ENCODE measurements at regions not wholly inside any gene's neighbourhood (a gene's known extent, or its start where the extent isn't known, plus 50 kb on each side); places are given as distances from the start of the nearest gene placed in this dataset.
"Not testable (repeated sequence)": the region's sequence is repeated elsewhere in the genome, so short reads cannot be mapped to it uniquely, and the experiment has no call there.

DNA sequence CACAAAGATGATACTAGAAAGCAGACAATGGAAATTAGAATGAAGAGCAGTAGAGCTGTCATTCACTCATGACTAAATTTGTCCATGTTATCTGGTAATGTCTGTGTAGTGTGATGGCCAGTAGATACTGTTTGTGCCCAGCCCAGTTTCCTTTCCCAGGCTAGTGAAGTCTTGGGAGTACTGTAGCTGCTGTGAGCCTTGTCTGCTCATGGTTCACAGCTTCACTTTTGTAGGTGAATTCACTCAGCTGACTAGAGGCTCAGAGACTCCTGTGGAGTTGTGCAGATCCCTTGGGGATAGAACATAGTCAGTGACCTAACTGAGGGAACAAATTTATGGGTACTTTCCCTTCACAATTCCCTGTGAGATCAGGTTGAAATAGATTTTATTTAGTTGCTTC is 572.5 kb downstream of the ARL4A start:
- intact Hi-C loops (cut with DNase I) = loop anchor here (5.0 to 10.0 kb wide), 4 partner anchors 575 to 738 kb away; partner anchors contain the start of gene ARL4A (in 1 of the 2)
- Histone ChIP-seq H3K36me3 (replicated peaks in 1 of 2) (no peaks in the 10 kb centered on the region), H3K9me3 (replicated peaks in 1 of 3) (no peaks in the 10 kb centered on the region)

DNA sequence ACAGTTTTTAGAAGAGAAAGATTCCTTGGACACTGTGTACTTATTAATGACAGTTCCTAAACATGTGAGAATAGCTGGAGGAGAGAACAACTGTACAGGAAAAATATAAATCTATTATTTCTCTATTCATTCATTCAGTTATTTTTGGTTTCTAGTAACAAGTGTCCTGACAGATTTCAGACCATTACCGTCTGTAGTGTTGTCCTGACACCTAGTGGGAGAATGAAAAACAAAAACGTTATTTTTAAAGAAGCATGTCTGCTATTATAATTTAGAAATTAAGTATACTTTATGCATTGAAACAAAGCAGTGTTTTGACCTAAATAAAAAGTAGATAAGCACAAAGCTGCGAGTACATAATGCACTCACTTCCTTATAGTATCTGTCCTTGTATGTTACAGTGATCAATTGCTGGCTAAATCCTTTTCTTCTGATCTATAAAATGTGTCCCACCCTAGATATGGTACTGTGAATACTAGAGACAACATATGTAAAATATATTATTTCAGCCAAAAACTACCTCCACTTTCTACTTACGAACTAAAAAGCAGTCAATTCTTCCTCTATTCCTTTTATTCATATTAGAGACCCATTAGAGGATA is 575.6 kb downstream of the ARL4A start:
- intact Hi-C loops (cut with DNase I) = loop anchor here (5.0 to 10.0 kb wide), 4 partner anchors 578 to 741 kb away; partner anchors contain the start of gene ARL4A (in 1 of the 2)
- no peak for DNase-seq
- Histone ChIP-seq H3K27ac (no peak overlapping the region), H3K36me3 (replicated peaks in 1 of 2) (no peaks in the 10 kb centered on the region), H3K27me3 (peaks cover 2% of the 10 kb centered on the region), H3K4me3 (no peak overlapping the region), H3K9me3 (replicated peaks in 1 of 3) (no peaks in the 10 kb centered on the region), H3K4me1 (replicated peaks in 1 of 2) (no peaks in the 10 kb centered on the region)
- WGBS, 4 donors = 3 to 5% (median 4%) methylated on average over 4 of the region's 4 CpGs
- TF ChIP-seq, protein P1, sequence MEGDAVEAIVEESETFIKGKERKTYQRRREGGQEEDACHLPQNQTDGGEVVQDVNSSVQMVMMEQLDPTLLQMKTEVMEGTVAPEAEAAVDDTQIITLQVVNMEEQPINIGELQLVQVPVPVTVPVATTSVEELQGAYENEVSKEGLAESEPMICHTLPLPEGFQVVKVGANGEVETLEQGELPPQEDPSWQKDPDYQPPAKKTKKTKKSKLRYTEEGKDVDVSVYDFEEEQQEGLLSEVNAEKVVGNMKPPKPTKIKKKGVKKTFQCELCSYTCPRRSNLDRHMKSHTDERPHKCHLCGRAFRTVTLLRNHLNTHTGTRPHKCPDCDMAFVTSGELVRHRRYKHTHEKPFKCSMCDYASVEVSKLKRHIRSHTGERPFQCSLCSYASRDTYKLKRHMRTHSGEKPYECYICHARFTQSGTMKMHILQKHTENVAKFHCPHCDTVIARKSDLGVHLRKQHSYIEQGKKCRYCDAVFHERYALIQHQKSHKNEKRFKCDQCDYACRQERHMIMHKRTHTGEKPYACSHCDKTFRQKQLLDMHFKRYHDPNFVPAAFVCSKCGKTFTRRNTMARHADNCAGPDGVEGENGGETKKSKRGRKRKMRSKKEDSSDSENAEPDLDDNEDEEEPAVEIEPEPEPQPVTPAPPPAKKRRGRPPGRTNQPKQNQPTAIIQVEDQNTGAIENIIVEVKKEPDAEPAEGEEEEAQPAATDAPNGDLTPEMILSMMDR (IDR thresholded peaks at IDR 0.05) = peak; percentile 31 to 76 (median 64)
- no peak for TF ChIP-seq POLR2A (IDR thresholded peaks at IDR 0.05)

More for the DNA sequence above, 572.5 kb downstream of the ARL4A start:
- peaks cover 2% of the 10 kb centered on the region for H3K27me3 ChIP-seq
- H3K27ac ChIP-seq = no peak overlapping the region
- DNase-seq = no peak
- no peak for TF ChIP-seq POLR2A (IDR thresholded peaks at IDR 0.05)
- no peaks in the 10 kb centered on the region for H3K4me1 ChIP-seq (replicated peaks in 1 of 2)
- H3K4me3 ChIP-seq = no peak overlapping the region

DNA sequence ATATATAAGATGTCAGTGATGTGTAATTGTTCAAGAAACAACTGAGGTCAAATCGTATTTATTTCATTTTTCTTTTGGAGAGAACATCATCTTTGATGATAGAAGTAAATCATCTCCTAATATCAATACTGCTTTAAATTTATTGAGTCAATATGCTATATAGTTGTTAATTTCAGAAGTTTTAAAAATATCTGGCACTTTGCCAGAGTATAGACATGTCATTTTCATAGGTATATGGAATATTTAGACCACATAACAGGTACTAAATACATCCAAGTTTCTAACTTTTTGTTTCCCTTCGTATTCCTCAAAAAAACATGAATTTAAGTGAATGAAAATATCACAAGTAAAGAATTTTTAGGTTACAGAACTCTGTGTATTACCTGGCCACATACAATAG is 577.8 kb downstream of the ARL4A start:
- TF ChIP-seq, protein P1 (IDR thresholded peaks at IDR 0.05) = no peak
- no peak for TF ChIP-seq POLR2A (IDR thresholded peaks at IDR 0.05)
- no peak for DNase-seq
- H3K27me3 ChIP-seq = no peaks in the 10 kb centered on the region
- no peaks in the 10 kb centered on the region for H3K9me3 ChIP-seq (replicated peaks in 1 of 3)
- WGBS, 4 donors = 59 to 82% (median 64%) methylated on average over 2 of the region's 2 CpGs
- H3K27ac ChIP-seq = no peak overlapping the region
- H3K36me3 ChIP-seq (replicated peaks in 1 of 2) = no peaks in the 10 kb centered on the region
- H3K4me1 ChIP-seq (replicated peaks in 1 of 2) = no peaks in the 10 kb centered on the region
- intact Hi-C loops (cut with DNase I) = loop anchor here (10.0 kb wide), 2 partner anchors 580 to 630 kb away; partner anchors contain the start of gene ARL4A (in 1 of the 2)
- H3K4me3 ChIP-seq = no peak overlapping the region

DNA sequence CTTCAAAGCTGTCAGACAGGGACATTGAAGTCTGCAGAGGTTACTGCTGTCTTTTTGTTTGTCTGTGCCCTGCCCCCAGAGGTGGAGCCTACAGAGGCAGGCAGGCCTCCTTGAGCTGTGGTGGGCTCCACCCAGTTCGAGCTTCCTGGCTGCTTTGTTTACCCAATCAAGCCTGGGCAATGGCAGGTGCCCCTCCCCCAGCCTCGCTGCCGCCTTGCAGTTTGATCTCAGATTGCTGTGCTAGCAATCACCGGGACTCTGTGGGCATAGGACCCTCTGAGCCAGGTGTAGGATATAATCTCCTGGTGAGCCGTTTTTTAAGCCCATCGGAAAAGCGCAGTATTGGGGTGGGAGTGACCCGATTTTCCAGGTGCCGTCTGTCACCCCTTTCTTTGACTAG is 586.8 kb downstream of the ARL4A start:
- H3K27ac ChIP-seq; H3K36me3 ChIP-seq (replicated peaks in 1 of 2); H3K4me1 ChIP-seq (replicated peaks in 1 of 2); DNase-seq; H3K27me3 ChIP-seq; intact Hi-C loops (cut with DNase I); H3K9me3 ChIP-seq (replicated peaks in 1 of 3); H3K4me3 ChIP-seq: not testable (repeated sequence)
- 50 to 81% (median 73%) methylated on average over 2 to 9 of the region's 9 CpGs for WGBS, 4 donors

DNA sequence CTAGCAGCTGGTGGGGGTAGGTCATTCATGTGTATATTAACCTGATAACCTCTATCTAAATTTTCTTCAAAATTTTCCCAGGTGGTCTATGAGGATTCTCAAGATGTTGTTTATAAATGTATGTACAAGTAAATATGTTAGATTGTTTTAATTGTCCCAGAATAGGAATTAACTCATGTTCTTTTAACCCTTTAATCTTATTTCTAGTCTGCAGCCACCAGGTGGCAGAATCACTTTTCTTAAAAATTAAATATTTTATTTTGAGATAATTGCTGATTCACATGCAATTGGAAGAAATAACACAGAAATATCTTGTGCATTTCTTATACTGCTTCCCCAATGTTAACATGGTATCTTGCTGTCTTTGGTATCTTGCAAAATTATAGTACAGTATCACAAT is 589.5 kb downstream of the ARL4A start:
- H3K9me3 ChIP-seq (replicated peaks in 1 of 3) = no peaks in the 10 kb centered on the region
- H3K27me3 ChIP-seq = no peaks in the 10 kb centered on the region
- H3K4me3 ChIP-seq = no peak overlapping the region
- H3K27ac ChIP-seq = no peak overlapping the region
- no peak for DNase-seq
- no peaks in the 10 kb centered on the region for H3K4me1 ChIP-seq (replicated peaks in 1 of 2)
- TF ChIP-seq, protein P1 (IDR thresholded peaks at IDR 0.05) = peak in 1 of 6 experiments; percentile 13
- no peak for TF ChIP-seq POLR2A (IDR thresholded peaks at IDR 0.05)
- no peaks in the 10 kb centered on the region for H3K36me3 ChIP-seq (replicated peaks in 1 of 2)
- intact Hi-C loops (cut with DNase I) = no loop called here
